Activated CD4-positive, alpha-beta T cell treated with anti-CD3 and anti-CD28 coated beads for 4 hours (primary cell): ENCODE measurements at regions not wholly inside any gene's neighbourhood (a gene's known extent, or its start where the extent isn't known, plus 50 kb on each side); places are given as distances from the start of the nearest gene placed in this dataset.
"Not testable (repeated sequence)": the region's sequence is repeated elsewhere in the genome, so short reads cannot be mapped to it uniquely, and the experiment has no call there.

ENCODE experiments used
- DNase-seq, 2 donors: peaks; one replicate each; pipeline ENCODE4 v3.0.0-alpha.2; 2020

GRCh38 chr4:179164267-179164999 lies 1722.2 kb upstream of the AGA start:
- no peak for DNase-seq

DNA sequence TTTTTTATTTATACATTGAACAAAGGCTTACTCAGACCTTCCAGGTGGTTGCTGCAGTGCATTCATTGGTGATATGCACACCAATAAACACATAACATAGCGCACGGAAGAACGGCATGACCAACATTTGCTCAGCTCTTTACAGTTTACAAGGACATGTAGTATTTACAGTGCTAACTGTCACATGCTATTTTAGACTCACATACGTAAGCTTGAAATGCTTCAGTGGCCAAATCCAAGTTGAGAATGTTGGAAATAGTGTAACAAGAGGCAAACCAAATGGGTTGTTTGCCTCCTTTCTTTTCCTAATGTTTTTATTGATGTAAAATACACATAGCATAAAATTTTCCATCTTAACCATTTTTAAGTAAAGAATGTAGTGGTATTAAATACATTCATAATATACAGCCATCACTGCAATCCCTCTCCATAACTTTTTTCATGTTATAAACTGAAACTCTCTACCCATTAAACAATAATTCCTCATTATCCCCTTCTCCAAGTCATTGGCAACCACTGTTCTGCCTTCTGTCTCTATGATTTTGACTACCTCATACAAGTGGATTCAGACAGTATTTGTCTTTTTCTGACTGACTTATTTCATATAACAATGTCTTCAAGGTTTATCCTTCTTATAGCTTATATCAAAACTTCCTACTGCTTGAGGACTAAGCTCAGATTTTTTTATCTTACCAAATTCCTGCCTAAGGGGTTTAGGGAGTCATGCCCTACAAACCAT lies 1722.9 kb upstream of the AGA start:
- no peak for DNase-seq

DNA sequence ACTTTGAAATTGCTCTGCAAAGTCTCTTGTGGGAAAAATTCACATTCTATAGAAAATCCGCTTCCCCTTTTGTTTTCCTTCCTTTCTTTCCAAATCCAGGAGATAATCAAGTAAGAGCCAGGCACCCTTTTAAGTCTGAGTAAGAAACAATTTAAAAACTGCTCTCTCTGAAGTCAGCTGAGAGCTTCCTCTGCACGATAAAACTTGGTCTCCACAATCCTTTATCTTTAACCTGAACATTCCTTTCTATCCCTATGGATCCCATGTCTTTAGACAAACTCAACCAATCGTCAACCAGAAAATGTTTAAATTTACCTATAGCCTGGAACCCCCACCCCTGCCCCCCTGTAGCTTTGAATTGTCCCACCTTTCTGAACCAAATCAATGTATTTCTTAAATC lies 1723.6 kb upstream of the AGA start:
- DNase-seq = no peak

GRCh38 chr4:179170308-179170707 lies 1728.1 kb upstream of the AGA start:
- DNase-seq = not testable (repeated sequence)

GRCh38 chr4:179182741-179183140 lies 1740.5 kb upstream of the AGA start:
- no peak for DNase-seq

DNA sequence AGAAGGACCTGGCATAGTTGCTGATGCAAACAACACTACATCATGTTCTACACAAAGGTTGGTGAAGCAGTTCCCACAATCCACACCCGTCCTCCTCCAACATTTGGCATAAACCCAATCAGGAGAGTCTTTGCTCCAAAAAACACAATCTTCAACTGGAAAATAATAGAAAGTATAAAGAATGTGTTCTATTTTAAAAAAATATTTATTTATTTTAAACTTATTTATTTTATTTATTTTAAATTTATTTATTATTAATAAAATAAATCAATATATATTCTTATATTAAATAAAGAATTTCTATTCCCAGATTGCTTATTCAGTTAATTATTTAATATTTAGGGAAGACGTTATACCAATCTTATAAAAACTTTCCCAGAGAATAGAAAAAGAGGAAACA lies 1753.7 kb upstream of the AGA start:
- no peak for DNase-seq

- no peak for DNase-seq
Measured at GRCh38 chr4:179196511-179196910, 1754.3 kb upstream of the AGA start.

GRCh38 chr4:179200681-179201080 lies 1758.4 kb upstream of the AGA start:
- no peak for DNase-seq

GRCh38 chr4:179225594-179225993 lies 1783.4 kb upstream of the AGA start:
- DNase-seq = no peak

GRCh38 chr4:179248821-179249220 lies 1806.6 kb upstream of the AGA start:
- no peak for DNase-seq

- no peak for DNase-seq
Measured at GRCh38 chr4:179268791-179269190, 1826.6 kb upstream of the AGA start.

DNA sequence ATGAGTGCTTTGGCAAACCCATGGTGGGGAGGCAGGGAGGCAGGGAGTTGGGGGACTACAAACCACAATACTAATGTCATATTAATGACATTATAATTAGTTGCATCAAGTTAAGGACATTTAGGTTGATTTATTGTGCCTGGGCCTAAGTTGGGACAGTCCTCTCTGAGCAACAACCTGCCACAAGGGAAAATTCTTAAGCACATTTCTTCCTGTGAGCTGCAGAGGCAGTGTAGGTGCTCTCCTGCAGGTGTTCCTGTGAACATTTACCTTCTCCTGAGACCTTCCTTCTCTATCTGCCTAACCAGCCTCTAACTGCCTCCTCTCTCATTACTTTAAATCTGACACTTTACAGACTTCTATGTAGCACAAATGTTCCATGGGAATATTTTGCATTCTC lies 1830.0 kb upstream of the AGA start:
- DNase-seq = no peak

DNA sequence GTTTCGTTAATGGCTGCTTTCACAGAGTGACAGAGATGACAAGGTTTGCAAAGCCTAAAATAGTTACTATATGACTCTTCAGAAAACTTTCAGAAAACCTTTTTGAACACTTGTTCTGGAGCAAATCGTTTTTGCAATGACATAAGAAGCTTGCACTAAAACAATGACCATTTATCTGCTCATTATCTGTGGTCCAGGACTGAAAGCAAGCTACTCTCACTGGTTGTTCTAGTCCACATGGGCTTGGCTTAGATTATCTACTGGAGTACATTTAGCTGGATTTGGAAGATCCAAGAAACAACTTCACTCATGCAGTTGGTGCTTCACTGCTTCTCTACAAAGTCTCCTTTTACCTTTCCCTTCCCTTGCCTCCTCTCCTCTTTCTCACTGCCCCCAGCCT lies 1836.4 kb upstream of the AGA start:
- DNase-seq = no peak

GRCh38 chr4:179285696-179286095 lies 1843.5 kb upstream of the AGA start:
- no peak for DNase-seq

GRCh38 chr4:179291657-179292056 lies 1849.4 kb upstream of the AGA start:
- DNase-seq = no peak

DNA sequence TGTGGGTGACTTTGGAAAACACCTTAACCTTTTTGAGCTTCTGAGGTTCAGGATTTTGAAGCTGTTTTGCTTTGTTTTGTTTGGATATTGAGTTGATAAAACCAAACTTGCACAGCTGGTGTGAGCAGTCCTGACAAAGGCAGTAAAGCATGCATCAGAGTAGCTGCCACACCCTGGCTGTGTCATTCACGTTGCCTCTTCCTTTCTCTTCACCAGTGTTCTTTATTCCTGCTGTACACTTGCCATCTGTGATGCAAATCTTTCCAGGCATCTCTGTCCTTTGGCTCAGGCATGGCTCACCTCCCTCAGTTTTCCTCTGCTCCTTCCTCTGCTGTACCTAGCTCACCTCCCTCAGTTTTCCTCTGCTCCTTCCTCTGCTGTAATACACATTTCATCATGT lies 1850.2 kb upstream of the AGA start:
- DNase-seq = no peak

DNA sequence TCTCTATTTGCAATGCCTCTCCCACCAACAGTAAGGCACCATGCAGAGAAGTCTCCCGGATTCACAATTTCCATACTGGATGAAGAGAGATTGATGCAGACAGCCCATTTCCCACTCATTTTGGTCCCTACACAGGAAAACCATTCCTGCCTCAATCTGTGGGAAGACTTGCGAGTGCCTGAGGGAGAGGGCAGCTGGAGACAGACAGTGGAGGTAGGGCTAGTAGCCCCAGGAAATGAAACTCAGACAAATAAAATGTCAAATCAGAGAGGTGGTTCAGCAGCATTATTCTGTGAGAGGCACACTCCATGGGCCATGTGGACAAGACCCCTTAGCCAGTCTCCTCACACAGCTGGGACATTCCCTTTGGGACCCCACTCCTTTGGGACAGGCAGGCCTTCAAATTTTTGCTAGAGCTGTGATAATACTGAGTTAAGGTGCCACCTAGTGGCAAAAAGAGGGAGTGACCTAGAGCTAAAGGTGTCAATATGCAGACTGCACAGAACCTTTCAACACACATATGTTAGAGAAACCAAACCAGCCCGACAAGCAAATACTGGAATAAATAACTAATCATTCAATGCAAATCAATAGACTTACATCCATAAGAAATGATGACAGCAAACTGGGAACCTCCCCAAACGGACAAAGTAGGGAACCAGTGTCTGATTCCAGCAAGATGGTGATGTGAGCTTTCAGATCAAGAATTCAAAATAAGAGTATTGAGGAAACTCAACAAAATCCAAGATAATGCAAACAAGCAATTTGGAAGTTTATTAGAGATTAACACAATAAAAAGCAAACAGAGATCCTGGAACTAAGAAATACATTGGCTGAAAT lies 1865.3 kb upstream of the AGA start:
- DNase-seq = no peak

- no peak for DNase-seq
Measured at GRCh38 chr4:179313823-179314222, 1871.6 kb upstream of the AGA start.

DNA sequence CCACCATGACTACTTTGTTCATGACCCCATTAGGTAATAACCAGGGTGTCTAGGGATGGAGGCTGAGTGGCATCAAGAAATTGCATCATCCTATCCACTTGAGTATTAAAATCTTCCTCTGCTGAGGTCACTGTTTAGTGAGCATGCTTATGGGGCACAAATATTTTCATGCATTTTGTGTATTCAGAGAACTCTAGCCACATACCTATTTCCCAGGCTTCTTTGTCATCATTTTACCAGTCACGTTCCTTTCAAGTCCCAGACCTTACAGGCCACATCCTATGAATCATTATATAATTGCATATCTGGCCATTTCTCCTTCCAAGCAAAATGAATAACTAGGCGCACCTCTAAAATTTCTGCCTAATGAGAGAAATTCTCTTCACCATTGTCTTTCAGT lies 1882.9 kb upstream of the AGA start:
- no peak for DNase-seq

GRCh38 chr4:179328627-179329026 lies 1886.4 kb upstream of the AGA start:
- no peak for DNase-seq

DNA sequence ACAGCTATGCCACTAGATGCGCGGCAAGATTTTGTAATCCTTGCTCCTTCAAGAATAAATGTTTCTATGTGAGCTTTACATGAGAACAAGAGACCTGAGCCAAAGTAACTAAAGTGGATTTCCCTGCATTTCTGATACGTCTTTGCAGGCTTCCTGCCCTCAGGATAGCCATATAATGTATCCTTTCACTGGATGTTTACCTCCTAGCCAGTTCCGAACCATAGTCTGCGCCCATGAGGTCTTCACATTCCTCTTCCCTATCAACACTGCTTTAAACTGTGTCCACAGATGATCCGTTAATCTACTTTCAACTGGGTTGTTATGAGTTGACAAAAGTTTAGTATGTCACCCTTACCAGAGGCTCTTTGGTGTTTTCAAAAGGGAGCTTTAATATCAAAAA lies 1889.1 kb upstream of the AGA start:
- no peak for DNase-seq

DNA sequence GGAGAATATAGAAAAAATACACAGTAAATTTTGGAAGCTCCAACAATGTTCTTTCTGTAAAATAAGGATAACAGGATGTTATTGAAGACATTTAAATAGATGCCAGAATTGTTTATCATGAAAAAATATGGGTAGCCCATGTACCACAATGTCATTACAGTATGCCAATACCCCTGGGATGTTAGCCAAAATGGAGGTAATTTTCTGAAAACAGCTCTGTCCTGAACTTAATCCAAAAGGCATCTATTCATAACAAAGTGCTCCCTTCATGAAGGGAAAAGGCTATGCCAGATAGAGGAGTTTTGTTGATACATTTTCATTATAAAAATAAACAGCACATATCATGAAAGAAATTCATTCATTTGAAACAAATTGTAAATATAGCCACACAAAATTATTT lies 1902.6 kb upstream of the AGA start:
- no peak for DNase-seq

GRCh38 chr4:179352221-179352620 lies 1910.0 kb upstream of the AGA start:
- DNase-seq = no peak

DNA sequence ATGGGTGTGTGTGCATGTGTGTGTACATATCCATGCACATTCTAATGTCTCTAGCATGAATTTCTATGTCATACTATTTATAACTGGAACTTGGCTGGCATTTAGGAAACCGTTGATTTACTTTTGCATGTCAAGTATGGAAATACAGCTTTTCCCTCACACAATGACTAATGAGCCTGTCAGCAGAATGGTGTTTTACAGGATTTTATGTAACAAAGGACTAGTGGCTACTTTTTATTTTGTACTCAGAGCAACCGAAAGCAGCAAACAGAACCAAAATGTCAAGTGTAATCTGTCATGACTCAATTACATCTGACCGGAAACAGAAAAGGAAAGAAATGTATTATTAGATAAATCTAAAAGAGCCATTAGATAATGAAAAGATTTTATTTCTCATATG lies 1911.5 kb upstream of the AGA start:
- DNase-seq = no peak
